IPS DF 4.7 (cell line): ENCODE measurements at regions not wholly inside any gene's neighbourhood (a gene's known extent, or its start where the extent isn't known, plus 50 kb on each side); places are given as distances from the start of the nearest gene placed in this dataset.

Experiments
- DNase-seq: peaks from one replicate; pipeline ENCODE4 v3.0.0-alpha.2; 2013; ENCODE audit warnings: low spot score; ENCODE audit errors: extremely low read depth

- no peak for DNase-seq
These were observed 61.2 kb downstream of the MBD3L1 start for GRCh38 chr19:8893419-8893818.

- no peak for DNase-seq
These were observed 64.9 kb downstream of the MBD3L1 start for GRCh38 chr19:8897106-8897505.

- DNase-seq, result no peak
These were observed 67.2 kb downstream of the MBD3L1 start for GRCh38 chr19:8899356-8899755.

GRCh38 chr19:8900421-8900820, 68.2 kb downstream of the MBD3L1 start:
- DNase-seq, result no peak

- DNase-seq, result no peak
These were observed 70.3 kb downstream of the MBD3L1 start for GRCh38 chr19:8902520-8902919.

GRCh38 chr19:8904597-8904996, 72.4 kb downstream of the MBD3L1 start:
- no peak for DNase-seq

GRCh38 chr19:8905342-8905741, 73.2 kb downstream of the MBD3L1 start:
- DNase-seq, result no peak

- no peak for DNase-seq
These were observed 75.9 kb downstream of the MBD3L1 start for GRCh38 chr19:8908066-8908465.

- no peak for DNase-seq
These were observed 78.7 kb downstream of the MBD3L1 start for GRCh38 chr19:8910775-8911414.

- DNase-seq, result no peak
These were observed 83.8 kb downstream of the MBD3L1 start for GRCh38 chr19:8915997-8916396.

GRCh38 chr19:8922591-8922990, 87.6 kb downstream of the MUC16 start:
- DNase-seq, result peak; percentile 7

- DNase-seq, result no peak
These were observed 85.9 kb downstream of the MUC16 start for GRCh38 chr19:8924283-8924682.

GRCh38 chr19:8926341-8926740, 83.9 kb downstream of the MUC16 start:
- DNase-seq, result no peak

- DNase-seq, result no peak
These were observed 74.7 kb downstream of the MUC16 start for GRCh38 chr19:8935460-8935859.

GRCh38 chr19:8938576-8938975, 71.6 kb downstream of the MUC16 start:
- no peak for DNase-seq
